Heart left ventricle (tissue), 13 donors: ENCODE measurements at regions not wholly inside any gene's neighbourhood (a gene's known extent, or its start where the extent isn't known, plus 50 kb on each side); places are given as distances from the start of the nearest gene placed in this dataset.

ENCODE experiments used
- CTCF ChIP-seq, 12 donors: fragments of 200-600 bp; sonication (generic) in 4 of 12; IDR thresholded peaks; one replicate each; pipeline versions ENCODE4 v1.5.0 to v1.8.0; 2018 to 2022; ENCODE audit warnings: antibody characterized with exemption in 12 of 12, mild to moderate bottlenecking in 5 of 12
- POLR2A ChIP-seq, 2 donors: fragments of 450-650 bp; IDR thresholded peaks; one replicate each; pipeline ENCODE4 v1.6.1; 2017; ENCODE audit warnings: antibody characterized with exemption in 2 of 2, mild to moderate bottlenecking in 2 of 2, moderate library complexity in 2 of 2
- donor health status: ischemic (EF 13 %, LVEDD 7.1; RV severe dilation, severe dysfunction).
- donor health status: DM: no; HTN: yes; CAD: no.
- donor health status: DM: no; HTN: no; CAD: no.
- donor health status: ischemic (EF 25% LVEDD 6.9; RV normal size, moderate dysfunction).
- donor health status: ischemic (EF 25% LVEDD 5.7; RV mildly dilated, moderate dysfunction).
- donor health status: ischemic (EF 35%, LVEDD 5.7; RV mildly dilated, moderate dysfunction).
- donor health status: nonischemic (EF 11% LVEDD 7.7; RV severe dilation, severe dysfunction).
- donor health status: DM: yes; HTN: yes; CAD: no.
- donor health status: PGD.
- donor health status: ischemic (EF 29% LVEDD 5.4; RV normal size, mild dysfunction).
- donor health status: nonischemic (EF 23%, LVEDD 6.1; RV moderate dilation, normal function).

- TF ChIP-seq CTCF (IDR thresholded peaks at IDR 0.05) (no peak), POLR2A (IDR thresholded peaks at IDR 0.05) (no peak)
Observed at GRCh38 chr19:31018936-31019335, 330.3 kb downstream of the TSHZ3 start.
